ENCODE measurements at regions not wholly inside any gene's neighbourhood (a gene's known extent, or its start where the extent isn't known, plus 50 kb on each side); places are given as distances from the start of the nearest gene placed in this dataset.
"Not testable (repeated sequence)": the region's sequence is repeated elsewhere in the genome, so short reads cannot be mapped to it uniquely, and the experiment has no call there.

GRCh38 chr4:190121759-190122158 is 51.8 kb upstream of the DUX4 start (continued):
- TF ChIP-seq TRIM24 (IDR thresholded peaks at IDR 0.05) (no peak), ZNF75A (CRISPR knock-in tag; IDR thresholded peaks at IDR 0.05) (no peak), PTTG1 (tag; IDR thresholded peaks at IDR 0.05; ENCODE audit: low read depth) (no peak)
- TF ChIP-seq, protein P1, sequence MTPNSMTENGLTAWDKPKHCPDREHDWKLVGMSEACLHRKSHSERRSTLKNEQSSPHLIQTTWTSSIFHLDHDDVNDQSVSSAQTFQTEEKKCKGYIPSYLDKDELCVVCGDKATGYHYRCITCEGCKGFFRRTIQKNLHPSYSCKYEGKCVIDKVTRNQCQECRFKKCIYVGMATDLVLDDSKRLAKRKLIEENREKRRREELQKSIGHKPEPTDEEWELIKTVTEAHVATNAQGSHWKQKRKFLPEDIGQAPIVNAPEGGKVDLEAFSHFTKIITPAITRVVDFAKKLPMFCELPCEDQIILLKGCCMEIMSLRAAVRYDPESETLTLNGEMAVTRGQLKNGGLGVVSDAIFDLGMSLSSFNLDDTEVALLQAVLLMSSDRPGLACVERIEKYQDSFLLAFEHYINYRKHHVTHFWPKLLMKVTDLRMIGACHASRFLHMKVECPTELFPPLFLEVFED (CRISPR knock-in tag; conservative IDR thresholded peaks at IDR 0.05): no peak

DNA sequence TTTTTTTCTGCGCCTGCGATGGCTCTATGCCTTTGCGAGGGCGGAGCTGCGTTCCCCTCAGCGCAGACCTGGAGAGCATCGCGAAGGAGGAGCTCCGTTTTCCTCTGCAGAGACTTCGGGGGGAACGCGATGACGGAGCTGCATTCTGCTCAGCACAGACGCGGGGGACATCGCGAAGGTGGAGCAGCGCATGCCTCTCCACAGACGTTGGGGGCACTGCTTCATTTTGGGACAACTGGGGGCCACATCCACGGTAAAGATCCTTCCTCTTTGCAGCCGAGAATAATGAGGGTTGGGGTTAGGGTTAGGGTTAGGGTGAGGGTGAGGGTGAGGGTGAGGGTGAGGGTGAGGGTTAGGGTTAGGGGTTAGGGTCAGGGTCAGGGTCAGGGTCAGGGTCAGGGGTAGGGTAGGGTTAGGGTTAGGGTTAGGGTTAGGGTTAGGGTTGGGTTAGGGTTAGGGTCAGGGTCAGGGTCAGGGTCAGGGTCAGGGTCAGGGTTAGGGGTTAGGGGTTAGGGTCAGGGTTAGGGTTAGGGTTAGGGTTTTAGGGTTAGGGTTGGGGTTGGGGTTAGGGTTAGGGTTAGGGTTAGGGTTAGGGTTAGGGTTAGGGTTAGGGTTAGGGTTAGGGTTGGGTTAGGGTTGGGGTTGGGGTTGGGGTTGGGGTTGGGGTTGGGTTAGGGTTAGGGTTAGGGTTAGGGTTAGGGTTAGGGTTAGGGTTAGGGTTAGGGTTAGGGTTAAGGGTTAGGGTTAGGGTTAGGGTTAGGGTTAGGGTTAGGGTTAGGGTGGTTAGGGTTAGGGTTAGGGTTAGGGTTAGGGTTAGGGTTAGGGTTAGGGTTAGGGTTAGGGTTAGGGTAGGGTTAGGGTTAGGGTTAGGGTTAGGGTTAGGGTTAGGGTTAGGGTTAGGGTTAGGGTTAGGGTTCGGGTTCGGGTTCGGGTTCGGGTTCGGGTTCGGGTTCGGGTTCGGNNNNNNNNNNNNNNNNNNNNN is 51.1 kb upstream of the DUX4 start:
- H3K4me3 ChIP-seq; intact Hi-C loops (cut with micrococcal nuclease); H3K9ac ChIP-seq (ENCODE audit: insufficient read depth in 1 of 2, low read depth in 2 of 2, low read length in 2 of 2); POLR2A ChIA-PET; H2AFZ ChIP-seq (ENCODE audit: low read depth, low read length); BruUV-seq (replicated peaks); H3K36me3 ChIP-seq (ENCODE audit: control insufficient read depth, insufficient read depth, low read length); DNase-seq (ENCODE audit: extremely low read depth in 1 of 4, low spot score in 3 of 4); H3K79me2 ChIP-seq (ENCODE audit: control insufficient read depth, insufficient read depth, low read length); ATAC-seq; CTCF ChIA-PET (ENCODE audit: low intra/inter-chr PET ratio); H3K4me1 ChIP-seq (replicated peaks in 1 of 2; ENCODE audit: control insufficient read depth in 2 of 2, insufficient read depth in 2 of 2, low read length in 2 of 2); H4K20me1 ChIP-seq (replicated peaks; ENCODE audit: control insufficient read depth, insufficient read depth, low read length); H3K9me1 ChIP-seq (ENCODE audit: control insufficient read depth, insufficient read depth, low read length); H3K27ac ChIP-seq (ENCODE audit: extremely low read depth, low read depth, low read length); in situ Hi-C loops (cut with MboI); H3K27me3 ChIP-seq (ENCODE audit: control insufficient read depth in 2 of 2, insufficient read depth in 2 of 2, low read length in 2 of 2); H3K9me3 ChIP-seq (replicated peaks; ENCODE audit: control insufficient read depth, insufficient read depth, low read depth, low read length); H3K4me2 ChIP-seq (ENCODE audit: insufficient read depth, low read length): not testable (repeated sequence)
- 82% methylated on average over 14 of the region's 29 CpGs for WGBS (ENCODE audit: insufficient coverage, low coverage, missing lambda C conversion rate)
- peak; percentile 87 for FAIRE-seq
- TF ChIP-seq NFRKB (IDR thresholded peaks at IDR 0.05; ENCODE audit: low read depth): peak; percentile 48; the same call in 1 of the 2 replicates
- TF ChIP-seq HMBOX1 (IDR thresholded peaks at IDR 0.05): peak; percentile 89
- peak; percentile 57; the same call in 1 of the 2 replicates for TF ChIP-seq MAFF (IDR thresholded peaks at IDR 0.05; ENCODE audit: low read length)
- TF ChIP-seq CREBBP (IDR thresholded peaks at IDR 0.05; ENCODE audit: low read depth, low read length): peak; percentile 93
